HT1080 (cell line): ENCODE measurements at regions not wholly inside any gene's neighbourhood (a gene's known extent, or its start where the extent isn't known, plus 50 kb on each side); places are given as distances from the start of the nearest gene placed in this dataset.

ENCODE experiments used
- DNase-seq: peaks from one replicate; pipeline ENCODE4 v3.0.0-alpha.2; 2015; ENCODE audit warnings: low read depth

DNA sequence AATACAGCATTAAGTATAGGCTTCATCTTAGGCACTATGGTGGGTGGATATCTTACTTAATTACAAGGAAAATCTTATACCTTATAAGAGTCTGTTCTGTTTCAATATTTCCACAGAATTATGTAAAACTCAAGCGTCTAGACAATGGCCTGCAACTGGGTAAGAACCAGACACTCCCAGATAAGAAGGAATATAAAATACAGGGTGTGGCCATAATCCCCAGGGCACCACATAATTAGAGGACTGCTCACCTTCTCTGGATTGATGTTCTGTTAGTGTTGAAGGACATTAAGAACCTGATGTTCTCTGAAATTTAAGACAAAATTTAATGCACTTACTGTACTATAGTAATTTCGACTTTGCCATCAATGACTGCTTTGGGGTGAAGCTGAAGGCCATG lies 198.2 kb upstream of the ARSJ start:
- no peak for DNase-seq

GRCh38 chr4:114178392-114178791 lies 198.9 kb upstream of the ARSJ start:
- DNase-seq = no peak

DNA sequence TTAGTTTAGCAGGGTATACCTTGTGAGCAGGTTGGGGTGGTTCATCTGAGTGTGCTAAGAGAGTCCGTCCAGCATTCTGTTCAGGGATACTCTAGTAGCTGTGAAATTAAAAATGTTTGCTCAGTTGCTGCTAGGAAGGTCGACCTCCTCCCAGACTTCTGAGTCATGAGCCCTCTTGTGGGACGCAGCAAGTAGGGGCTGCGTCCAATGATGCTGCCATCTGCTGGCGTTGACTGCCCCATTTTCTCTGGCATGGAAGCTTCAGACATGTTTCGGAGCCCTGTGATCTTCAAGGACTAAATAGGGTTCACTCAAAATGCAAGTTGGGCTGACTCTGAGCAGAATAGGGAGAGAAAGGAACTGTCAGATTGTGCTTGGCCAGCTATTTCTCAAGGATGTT lies 201.0 kb upstream of the ARSJ start:
- peak; percentile 77 for DNase-seq

GRCh38 chr4:114184901-114185300 lies 205.5 kb upstream of the ARSJ start:
- no peak for DNase-seq

GRCh38 chr4:114187592-114187991 lies 208.1 kb upstream of the ARSJ start:
- no peak for DNase-seq

GRCh38 chr4:114191496-114191895 lies 212.0 kb upstream of the ARSJ start:
- no peak for DNase-seq

DNA sequence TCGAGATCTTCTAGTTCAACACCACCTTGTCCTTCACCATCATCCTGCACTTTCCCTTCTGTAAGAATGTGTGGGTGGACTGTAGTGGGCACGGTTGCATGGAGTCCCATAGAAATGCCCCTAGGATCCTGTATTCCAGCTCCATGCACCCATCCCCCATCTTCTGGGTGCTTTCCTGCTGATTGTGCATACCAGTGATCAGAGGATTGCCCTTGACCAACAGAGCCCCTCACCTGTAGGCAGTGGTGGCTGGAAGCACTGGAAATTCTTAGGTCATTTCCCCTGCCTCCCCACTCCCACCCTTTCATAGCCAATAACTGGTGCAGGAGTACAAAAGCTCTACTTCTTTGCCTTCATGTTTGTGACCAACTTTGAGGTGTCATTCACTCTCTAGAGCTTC lies 213.4 kb upstream of the ARSJ start:
- no peak for DNase-seq

- no peak for DNase-seq
Observed at GRCh38 chr4:114193624-114194399, 214.4 kb upstream of the ARSJ start.

DNA sequence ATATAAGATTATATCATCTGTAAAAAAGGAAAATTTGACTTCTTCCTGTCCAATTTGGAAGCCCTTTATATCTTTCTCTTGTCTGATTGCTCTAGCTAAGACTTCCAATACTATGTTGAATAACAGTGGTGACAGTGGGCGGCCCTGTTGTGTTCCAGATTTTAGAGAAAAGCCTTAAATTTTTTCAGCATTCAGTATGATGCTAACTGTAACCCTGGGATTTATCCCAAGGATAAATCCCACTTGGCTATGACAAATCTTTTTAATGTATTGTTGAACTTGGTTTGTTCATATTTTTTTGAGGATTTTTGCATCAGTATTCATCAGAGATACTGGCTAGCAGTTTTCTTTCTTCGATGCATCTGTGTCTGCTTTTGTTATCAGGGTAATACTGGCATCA lies 217.2 kb upstream of the ARSJ start:
- DNase-seq = no peak

DNA sequence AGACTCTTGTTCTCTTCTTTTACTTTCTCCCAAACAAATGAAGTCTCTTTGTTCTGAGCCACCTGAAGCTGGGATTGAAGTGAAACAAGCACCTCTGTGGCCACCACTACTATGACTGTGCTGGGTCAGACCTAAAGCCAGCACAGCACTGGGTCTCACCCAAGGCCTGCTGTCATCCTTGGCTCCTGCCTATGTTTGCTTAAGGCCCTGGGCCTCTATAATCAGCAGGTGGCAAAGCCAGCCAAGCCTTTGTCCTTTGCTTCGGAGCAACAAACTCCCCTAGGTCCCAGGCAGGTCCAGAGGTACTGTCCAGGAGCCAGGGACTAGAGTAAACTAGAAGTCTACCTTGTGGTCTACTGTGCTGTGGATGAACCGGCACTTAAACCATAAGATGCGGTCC lies 220.6 kb upstream of the ARSJ start:
- DNase-seq = no peak

DNA sequence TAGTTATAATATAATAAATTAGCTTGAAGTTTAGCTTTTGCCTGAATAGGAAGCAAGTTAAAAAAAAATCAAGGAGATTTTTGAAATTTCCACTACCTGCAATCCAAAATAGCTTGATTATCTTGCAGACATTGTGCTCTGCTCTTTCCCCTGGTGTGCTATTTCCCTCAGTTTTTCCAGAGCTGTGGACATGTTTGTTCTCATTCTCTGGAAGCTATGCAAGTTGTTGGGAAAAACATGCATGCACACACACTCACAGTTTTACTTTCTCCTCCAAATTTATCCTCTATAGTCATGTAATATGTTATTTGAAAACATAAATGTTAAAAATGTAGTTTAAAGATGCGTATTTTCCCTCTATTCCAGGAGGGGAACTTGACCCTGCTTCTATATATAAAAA lies 225.8 kb upstream of the ARSJ start:
- no peak for DNase-seq

GRCh38 chr4:114208574-114209151 lies 229.2 kb upstream of the ARSJ start:
- DNase-seq = no peak

GRCh38 chr4:114209584-114209983 lies 230.1 kb upstream of the ARSJ start:
- no peak for DNase-seq

GRCh38 chr4:114211556-114211955 lies 232.1 kb upstream of the ARSJ start:
- DNase-seq = no peak

DNA sequence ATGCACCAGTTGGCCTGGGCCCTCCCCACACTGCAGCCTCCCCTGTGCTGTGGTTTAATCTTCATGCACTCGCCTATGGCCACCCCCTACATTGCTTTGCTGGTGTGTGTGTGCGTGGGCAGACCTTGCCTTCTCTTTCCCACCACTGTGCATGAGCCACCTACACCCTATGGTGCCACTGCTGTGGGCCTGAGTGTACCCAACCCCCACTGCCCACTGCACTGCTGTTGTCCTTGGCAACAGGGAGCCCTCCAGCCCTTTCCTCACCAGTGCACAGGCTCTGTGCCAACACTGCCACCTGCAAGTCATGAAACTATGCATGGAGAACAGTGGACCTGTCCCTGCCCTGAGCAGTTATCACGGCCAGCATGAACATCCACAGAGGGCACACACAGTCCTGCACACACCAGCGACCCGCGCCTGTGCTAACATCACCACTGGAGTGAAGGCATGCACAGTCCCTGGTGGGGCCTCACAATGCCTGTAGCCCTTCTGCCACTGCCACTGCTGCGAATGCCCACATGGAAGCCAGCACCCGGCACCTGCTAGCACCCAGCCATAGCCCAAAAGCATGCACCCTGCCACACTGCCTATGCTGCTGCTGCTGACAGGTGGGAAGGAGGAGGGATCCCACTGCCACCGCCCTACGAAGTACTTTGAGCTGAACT lies 237.8 kb upstream of the ARSJ start:
- DNase-seq = no peak

DNA sequence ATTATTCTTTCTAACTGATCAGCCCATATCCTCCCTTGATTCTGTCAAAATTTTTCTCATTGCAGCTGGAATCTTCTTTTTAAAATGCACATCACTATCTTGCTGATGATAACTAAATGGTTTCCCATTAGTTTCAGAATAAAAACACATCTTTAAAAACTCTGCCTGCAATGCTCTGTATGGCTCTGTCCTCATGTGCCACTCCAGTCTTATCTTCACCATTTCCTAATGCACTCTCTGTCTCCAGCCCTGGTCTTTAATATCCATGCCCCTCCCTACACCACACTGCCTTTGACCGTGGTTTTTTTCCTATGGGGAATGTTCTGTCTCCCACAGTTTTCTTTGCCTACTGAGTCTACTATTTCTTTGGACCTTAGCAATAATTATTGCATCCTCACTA lies 244.1 kb upstream of the ARSJ start:
- no peak for DNase-seq

DNA sequence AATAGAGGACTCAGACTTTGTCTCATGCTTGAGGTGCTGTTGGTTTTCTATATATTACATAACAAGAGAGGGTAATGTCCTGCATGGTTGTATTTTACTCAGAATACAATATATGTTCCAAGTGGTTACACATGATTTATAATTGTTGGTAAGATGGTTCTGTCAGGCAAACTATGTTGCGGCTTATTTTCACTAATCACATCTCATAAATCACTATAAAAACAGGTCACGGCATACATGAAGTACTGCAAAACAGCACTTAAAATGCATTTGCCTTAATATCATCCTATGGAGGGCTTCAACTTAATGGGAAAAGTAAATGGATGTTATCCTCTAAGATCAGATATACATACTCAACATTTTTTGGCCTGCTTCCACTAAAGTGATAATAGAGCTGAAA lies 246.0 kb upstream of the ARSJ start:
- DNase-seq = no peak

- no peak for DNase-seq
Observed at GRCh38 chr4:114226179-114226578, 246.7 kb upstream of the ARSJ start.

DNA sequence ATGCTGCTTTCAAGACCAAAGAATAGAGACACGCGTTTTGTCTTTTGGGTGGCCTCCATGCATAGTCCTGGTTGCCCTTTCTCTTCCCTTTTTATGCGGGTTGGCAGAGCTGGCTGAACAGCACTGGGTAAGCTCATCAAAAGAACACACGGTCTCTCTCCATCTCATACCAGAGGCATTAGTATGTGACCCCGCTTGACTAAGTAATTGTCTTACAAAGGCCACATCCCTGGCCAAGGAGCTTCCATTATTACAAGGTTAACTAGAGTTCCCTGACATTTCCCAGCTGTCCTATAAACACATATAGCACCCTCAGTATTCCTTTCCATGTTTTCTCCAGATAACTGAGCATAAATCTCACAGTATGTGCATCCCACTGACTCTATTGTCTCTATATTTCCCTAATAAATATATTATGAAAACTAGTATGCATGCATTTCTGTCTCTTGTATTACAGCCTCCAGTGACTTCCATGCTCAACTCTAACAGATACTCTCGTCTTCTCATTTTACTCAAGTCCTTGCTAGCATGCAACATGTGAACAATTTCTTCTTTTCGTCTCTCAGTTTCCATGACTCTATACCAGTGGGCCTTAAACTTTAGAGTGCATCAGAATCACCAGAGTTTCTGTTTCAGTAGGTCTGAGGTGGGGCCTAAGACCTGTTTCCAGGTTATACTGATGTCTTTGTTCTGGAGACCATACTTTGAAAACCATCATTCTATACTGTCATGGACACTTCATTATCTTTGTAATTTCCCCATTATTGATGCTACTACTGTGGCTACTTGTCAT lies 247.7 kb upstream of the ARSJ start:
- DNase-seq = peak; percentile 11

DNA sequence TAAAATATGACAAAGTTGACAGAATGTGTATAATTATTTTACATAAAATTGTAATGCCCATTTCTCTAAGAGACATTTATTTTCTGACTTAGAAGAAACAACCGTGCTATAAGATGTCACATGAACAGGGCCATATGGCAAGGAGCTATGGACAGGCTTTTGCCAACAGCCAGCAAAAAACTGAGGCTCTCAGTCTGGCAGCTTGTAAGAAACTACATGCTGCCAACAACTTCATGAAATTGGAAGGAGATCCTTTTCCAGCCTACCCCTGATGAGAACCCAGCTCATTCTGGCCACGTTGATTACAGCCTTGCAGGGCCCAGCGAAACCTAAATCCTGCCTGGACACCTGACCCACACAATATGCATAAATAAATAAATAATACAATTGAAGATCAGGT lies 250.3 kb upstream of the ARSJ start:
- DNase-seq = no peak

- DNase-seq = no peak
Observed at GRCh38 chr4:114236171-114236769, 256.8 kb upstream of the ARSJ start.

- no peak for DNase-seq
Observed at GRCh38 chr4:114237997-114238396, 258.6 kb upstream of the ARSJ start.
